ENCODE measurements at regions not wholly inside any gene's neighbourhood (a gene's known extent, or its start where the extent isn't known, plus 50 kb on each side); places are given as distances from the start of the nearest gene placed in this dataset.

- H3K27ac ChIP-seq = no peak overlapping the region
- no peak for TF ChIP-seq ZFX (IDR thresholded peaks at IDR 0.05; ENCODE audit: borderline replicate concordance)
- no peak for TF ChIP-seq CTCF (IDR thresholded peaks at IDR 0.05)
These were observed 243.0 kb downstream of the RPRM start for GRCh38 chr2:153235516-153235915.

- no peak overlapping the region for H3K27ac ChIP-seq
- TF ChIP-seq ZFX (IDR thresholded peaks at IDR 0.05; ENCODE audit: borderline replicate concordance) = no peak
- TF ChIP-seq CTCF (IDR thresholded peaks at IDR 0.05) = no peak
These were observed 246.1 kb downstream of the RPRM start for GRCh38 chr2:153232464-153232863.

- TF ChIP-seq ZFX (IDR thresholded peaks at IDR 0.05; ENCODE audit: borderline replicate concordance) = no peak
- TF ChIP-seq CTCF (IDR thresholded peaks at IDR 0.05) = no peak
- no peak overlapping the region for H3K27ac ChIP-seq
These were observed 247.6 kb downstream of the RPRM start for GRCh38 chr2:153230977-153231376.

GRCh38 chr2:153228904-153229303 is 249.7 kb downstream of the RPRM start:
- H3K27ac ChIP-seq = no peak overlapping the region
- no peak for TF ChIP-seq ZFX (IDR thresholded peaks at IDR 0.05; ENCODE audit: borderline replicate concordance)
- no peak for TF ChIP-seq CTCF (IDR thresholded peaks at IDR 0.05)

GRCh38 chr2:153227981-153228380 is 250.6 kb downstream of the RPRM start:
- TF ChIP-seq ZFX (IDR thresholded peaks at IDR 0.05; ENCODE audit: borderline replicate concordance) (no peak), CTCF (IDR thresholded peaks at IDR 0.05) (no peak)

GRCh38 chr2:153222231-153223165 is 256.1 kb downstream of the RPRM start:
- TF ChIP-seq ZFX (IDR thresholded peaks at IDR 0.05; ENCODE audit: borderline replicate concordance) (no peak), CTCF (IDR thresholded peaks at IDR 0.05) (no peak)
- no peak overlapping the region for H3K27ac ChIP-seq

More at GRCh38 chr2:153227981-153228380, 250.6 kb downstream of the RPRM start:
- no peak overlapping the region for H3K27ac ChIP-seq

- H3K27ac ChIP-seq = no peak overlapping the region
- TF ChIP-seq ZFX (IDR thresholded peaks at IDR 0.05; ENCODE audit: borderline replicate concordance) (no peak), CTCF (IDR thresholded peaks at IDR 0.05) (no peak)
These were observed 257.1 kb downstream of the RPRM start for GRCh38 chr2:153221506-153221905.

Measured in 22Rv1 (cell line).